NCI-H526 (cell line): ENCODE measurements at regions not wholly inside any gene's neighbourhood (a gene's known extent, or its start where the extent isn't known, plus 50 kb on each side); places are given as distances from the start of the nearest gene placed in this dataset.

ENCODE experiments used
- DNase-seq, 2 experiments: peaks; one replicate each; lab custom pipeline; 2025; lab: John Stamatoyannopoulos, UW

GRCh38 chrY:19142093-19142492 is 368.6 kb upstream of the HSFY2 start:
- DNase-seq, result no peak

- no peak for DNase-seq
Observed at GRCh38 chrY:19140285-19140920, 366.9 kb upstream of the HSFY2 start.

- DNase-seq, result no peak
Observed at GRCh38 chrY:19134426-19134825, 360.9 kb upstream of the HSFY2 start.

- no peak for DNase-seq
Observed at GRCh38 chrY:19130569-19131358, 357.2 kb upstream of the HSFY2 start.

GRCh38 chrY:19126889-19127288 is 353.4 kb upstream of the HSFY2 start:
- DNase-seq, result no peak

GRCh38 chrY:19124609-19125008 is 351.1 kb upstream of the HSFY2 start:
- no peak for DNase-seq

GRCh38 chrY:19122450-19122849 is 348.9 kb upstream of the HSFY2 start:
- DNase-seq, result no peak

GRCh38 chrY:19098349-19098748 is 324.8 kb upstream of the HSFY2 start:
- DNase-seq, result no peak

- DNase-seq, result no peak
Observed at GRCh38 chrY:19095460-19095859, 321.9 kb upstream of the HSFY2 start.

GRCh38 chrY:19083006-19083405 is 309.5 kb upstream of the HSFY2 start:
- DNase-seq, result no peak

- DNase-seq, result no peak
Observed at GRCh38 chrY:19077698-19078113, 304.2 kb upstream of the HSFY2 start.

- no peak for DNase-seq
Observed at GRCh38 chrY:19076846-19077697, 303.5 kb upstream of the HSFY2 start.

- DNase-seq, result peak; percentile 0 to 36
Observed at GRCh38 chrY:19075471-19076253, 302.1 kb upstream of the HSFY2 start.

GRCh38 chrY:19067435-19067834 is 293.9 kb upstream of the HSFY2 start:
- DNase-seq, result no peak

- DNase-seq, result no peak
Observed at GRCh38 chrY:19066447-19067190, 293.1 kb upstream of the HSFY2 start.

GRCh38 chrY:19065119-19065518 is 291.6 kb upstream of the HSFY2 start:
- no peak for DNase-seq

GRCh38 chrY:19059733-19060132 is 286.2 kb upstream of the HSFY2 start:
- DNase-seq, result no peak

GRCh38 chrY:19058831-19059370 is 285.4 kb upstream of the HSFY2 start:
- peak in 1 of 2 experiments; percentile 17 for DNase-seq

GRCh38 chrY:19056138-19056469 is 282.6 kb upstream of the HSFY2 start:
- no peak for DNase-seq

- DNase-seq, result no peak
Observed at GRCh38 chrY:19055232-19056137, 281.9 kb upstream of the HSFY2 start.
